A673 (cell line): ENCODE measurements at regions not wholly inside any gene's neighbourhood (a gene's known extent, or its start where the extent isn't known, plus 50 kb on each side); places are given as distances from the start of the nearest gene placed in this dataset.

Experiments used
- BruUV-seq: library from RNA; stranded (reverse); fragments of 400-500 nt; replicated peaks from 2 replicates; lab custom pipeline; 2021; lab: Mats Ljungman, UMichigan
- CTCF ChIA-PET: fragments of 300-600 bp; sonication (Branson Sonifier 250); formaldehyde crosslinking; loops from one replicate; lab custom pipeline; 2022; ENCODE audit warnings: antibody characterized with exemption; lab: Charles Lee
- POLR2A ChIA-PET: fragments of 300-600 bp; sonication (Branson Sonifier 250); formaldehyde crosslinking; loops from one replicate; lab custom pipeline; 2022; ENCODE audit warnings: antibody characterized with exemption; ENCODE audit not compliant: low non-redundant PET; lab: Charles Lee
- DNase-seq: peaks from one replicate; pipeline ENCODE4 v3.0.0-alpha.2; 2015; ENCODE audit warnings: low spot score
- H3K27ac ChIP-seq: fragments of 200-600 bp; sonication (generic); 2 replicates; pipeline ENCODE4 v1.5.1; 2016; ENCODE audit warnings: mixed run types, low read depth, mild to moderate bottlenecking, mixed read lengths, antibody characterized with exemption, low read length; ENCODE audit not compliant: poor library complexity, severe bottlenecking
- H3K27me3 ChIP-seq: fragments of 200-600 bp; sonication (generic); replicated peaks from 2 replicates; pipeline ENCODE4 v1.6.1; 2017; ENCODE audit warnings: mixed run types, low read depth, mild to moderate bottlenecking, mixed read lengths, antibody characterized with exemption, low read length; ENCODE audit not compliant: insufficient read depth, poor library complexity
- H3K36me3 ChIP-seq: fragments of 200-600 bp; sonication (generic); 2 replicates; pipeline ENCODE4 v1.6.1; 2016; ENCODE audit warnings: mixed run types, mild to moderate bottlenecking, mixed read lengths, antibody characterized with exemption, low read length; ENCODE audit not compliant: insufficient read depth, poor library complexity, severe bottlenecking
- H3K4me1 ChIP-seq: fragments of 200-600 bp; sonication (generic); 2 replicates; pipeline ENCODE4 v1.6.1; 2017; ENCODE audit warnings: mixed run types, mild to moderate bottlenecking, mixed read lengths, antibody characterized with exemption, low read length; ENCODE audit not compliant: insufficient read depth, poor library complexity, severe bottlenecking
- H3K4me3 ChIP-seq: fragments of 200-600 bp; sonication (generic); 2 replicates; pipeline ENCODE4 v1.5.1; 2016; ENCODE audit warnings: low read depth, mixed run types, mild to moderate bottlenecking, mixed read lengths, low read length; ENCODE audit not compliant: poor library complexity, severe bottlenecking
- H3K9me3 ChIP-seq: fragments of 200-600 bp; sonication (generic); 2 replicates; pipeline ENCODE4 v1.6.1; 2016; ENCODE audit warnings: mixed run types, low read depth, mild to moderate bottlenecking, mixed read lengths, antibody characterized with exemption, low read length; ENCODE audit not compliant: poor library complexity, severe bottlenecking
- CTCF ChIP-seq: fragments of 300-800, 200-600 bp; sonication (generic); conservative IDR thresholded peaks from 2 replicates; pipeline ENCODE4 v1.5.1; 2017; ENCODE audit warnings: low read depth, mild to moderate bottlenecking, antibody characterized with exemption, low read length, moderate library complexity, mixed read lengths
- EZH2 ChIP-seq: fragments of 200-600 bp; sonication (generic); IDR thresholded peaks from 2 replicates; pipeline ENCODE4 v1.6.1; 2017; ENCODE audit warnings: borderline replicate concordance, low read depth, mild to moderate bottlenecking, mixed read lengths, antibody characterized with exemption, low read length; ENCODE audit not compliant: poor library complexity, severe bottlenecking
- intact Hi-C: fragments of 100-400 bp; cut with micrococcal nuclease; formaldehyde crosslinking; loops from one replicate; pipeline ENCODE4 v1.10.0; 2022; ENCODE audit not compliant: unreplicated experiment

GRCh38 chr3:191518861-191519260, 57.9 kb downstream of the PYDC2 start:
- POLR2A ChIA-PET = no interaction called here
- no peak for DNase-seq
- Histone ChIP-seq H3K27me3 (no peaks in the 10 kb centered on the region), H3K4me1 (no peaks in the 10 kb centered on the region), H3K36me3 (no peaks in the 10 kb centered on the region), H3K27ac (no peak overlapping the region), H3K9me3 (no peaks in the 10 kb centered on the region), H3K4me3 (no peak overlapping the region)
- CTCF ChIA-PET = no interaction called here
- BruUV-seq = no TSS peak
- intact Hi-C loops = no loop called here
- TF ChIP-seq CTCF (no peak), EZH2 (no peak)

- Histone ChIP-seq H3K36me3 (no peaks in the 10 kb centered on the region), H3K9me3 (no peaks in the 10 kb centered on the region), H3K4me3 (no peak overlapping the region), H3K27ac (no peak overlapping the region), H3K27me3 (no peaks in the 10 kb centered on the region), H3K4me1 (no peaks in the 10 kb centered on the region)
- ChIA-PET POLR2A (no interaction called here), CTCF (no interaction called here)
- BruUV-seq = no TSS peak
- TF ChIP-seq EZH2 = no peak
- TF ChIP-seq CTCF = no peak
- intact Hi-C loops = no loop called here
- no peak for DNase-seq
Observed at GRCh38 chr3:191521055-191521454, 60.1 kb downstream of the PYDC2 start.

- intact Hi-C loops = no loop called here
- Histone ChIP-seq H3K36me3 (no peaks in the 10 kb centered on the region), H3K9me3 (no peaks in the 10 kb centered on the region), H3K27ac (no peak overlapping the region), H3K27me3 (no peaks in the 10 kb centered on the region), H3K4me1 (no peaks in the 10 kb centered on the region), H3K4me3 (no peak overlapping the region)
- TF ChIP-seq EZH2 = no peak
- no peak for TF ChIP-seq CTCF
- ChIA-PET CTCF (no interaction called here), POLR2A (no interaction called here)
- BruUV-seq = no TSS peak
- no peak for DNase-seq
Observed at GRCh38 chr3:191523148-191523547, 62.2 kb downstream of the PYDC2 start.
